ENCODE measurements at regions not wholly inside any gene's neighbourhood (a gene's known extent, or its start where the extent isn't known, plus 50 kb on each side); places are given as distances from the start of the nearest gene placed in this dataset.

DNA sequence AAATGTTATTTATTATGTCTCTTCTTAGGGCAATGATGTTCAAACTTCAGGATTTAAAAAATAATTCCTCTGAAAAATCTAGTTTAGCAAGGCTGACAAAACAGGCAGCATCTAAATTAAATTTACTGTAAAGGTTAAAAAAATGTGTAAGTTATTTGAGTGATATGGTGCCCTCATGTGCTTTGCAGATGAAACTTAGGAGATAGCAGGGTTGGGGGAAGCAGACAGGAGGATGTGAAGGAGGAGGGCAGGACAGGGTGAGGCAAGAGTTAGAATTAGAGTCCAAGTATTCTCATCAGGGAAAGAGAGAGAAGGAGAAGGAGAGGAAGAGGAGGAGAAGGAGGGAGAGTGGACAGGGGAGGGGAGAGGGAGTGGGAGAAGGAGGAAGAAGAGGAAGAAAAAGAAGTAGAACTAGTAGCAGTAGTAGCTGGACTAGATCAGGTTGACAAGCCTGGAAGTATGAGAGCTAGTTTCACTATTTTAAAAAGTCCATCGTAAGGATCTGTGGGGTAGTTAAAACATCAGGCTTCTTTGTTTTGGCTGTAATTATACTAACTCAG is 141.2 kb upstream of the SESN3 start:
- Mint-ChIP-seq H3K27me3 (ENCODE audit: low read depth) (peaks cover 20% of the 10 kb centered on the region), H3K4me3 (no peak overlapping the region), H3K9me3 (no peaks in the 10 kb centered on the region), H3K4me1 (ENCODE audit: low read depth) (no peaks in the 10 kb centered on the region), H3K27ac (no peak overlapping the region), H3K36me3 (ENCODE audit: insufficient read depth in 2 of 2) (no peaks in the 10 kb centered on the region)
- DNase-seq, result no peak
- ATAC-seq (replicated peaks in 1 of 2), result no peak

DNA sequence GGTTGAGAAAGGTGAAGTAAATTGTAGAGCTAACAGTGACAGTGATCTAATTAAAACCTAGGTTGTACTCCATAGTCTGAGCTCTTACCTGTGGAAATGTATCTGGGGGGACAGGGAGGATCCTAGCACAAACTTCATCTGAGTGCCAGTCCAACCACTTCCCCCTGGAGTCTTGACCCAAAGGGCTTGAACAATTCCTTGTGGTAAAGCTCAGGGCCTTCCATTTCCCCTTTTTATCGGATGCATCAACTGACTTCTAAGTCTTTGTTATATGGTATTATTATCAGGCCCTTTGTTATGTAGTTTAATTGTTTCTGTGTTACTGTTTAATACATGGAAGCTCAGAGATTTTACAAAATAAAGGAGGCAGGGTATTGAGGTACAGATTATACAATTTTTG is 140.2 kb upstream of the SESN3 start:
- Mint-ChIP-seq H3K27me3 (ENCODE audit: low read depth) (peaks cover 20% of the 10 kb centered on the region), H3K36me3 (ENCODE audit: insufficient read depth in 2 of 2) (no peaks in the 10 kb centered on the region), H3K9me3 (no peaks in the 10 kb centered on the region), H3K27ac (no peak overlapping the region), H3K4me3 (no peak overlapping the region), H3K4me1 (ENCODE audit: low read depth) (no peaks in the 10 kb centered on the region)
- ATAC-seq (replicated peaks in 1 of 2) (no peak), DNase-seq (no peak)

DNA sequence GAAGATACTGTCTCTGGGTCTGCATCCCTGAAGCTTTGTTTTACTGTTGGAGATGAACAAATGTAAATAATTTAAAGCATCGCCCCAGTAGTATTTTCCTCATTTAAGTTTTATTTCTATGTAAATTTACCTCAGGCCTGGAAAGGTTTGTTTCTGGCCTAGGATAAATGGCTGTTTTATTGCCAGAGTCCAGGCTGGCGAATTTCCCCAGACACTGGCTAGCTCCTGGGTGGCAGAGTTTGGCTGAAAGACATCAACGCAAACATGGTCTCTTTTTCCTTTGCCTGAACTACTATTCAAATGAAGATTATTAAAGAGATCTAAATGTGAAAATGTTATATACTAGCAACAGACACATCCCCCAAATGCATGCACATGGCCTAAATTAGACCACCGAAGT is 136.7 kb upstream of the SESN3 start:
- Mint-ChIP-seq H3K27ac (no peak overlapping the region), H3K36me3 (ENCODE audit: insufficient read depth in 2 of 2) (no peaks in the 10 kb centered on the region), H3K9me3 (no peaks in the 10 kb centered on the region), H3K4me3 (no peak overlapping the region), H3K27me3 (ENCODE audit: low read depth) (peaks cover 9% of the 10 kb centered on the region), H3K4me1 (ENCODE audit: low read depth) (no peaks in the 10 kb centered on the region)
- DNase-seq (no peak), ATAC-seq (replicated peaks in 1 of 2) (no peak)

DNA sequence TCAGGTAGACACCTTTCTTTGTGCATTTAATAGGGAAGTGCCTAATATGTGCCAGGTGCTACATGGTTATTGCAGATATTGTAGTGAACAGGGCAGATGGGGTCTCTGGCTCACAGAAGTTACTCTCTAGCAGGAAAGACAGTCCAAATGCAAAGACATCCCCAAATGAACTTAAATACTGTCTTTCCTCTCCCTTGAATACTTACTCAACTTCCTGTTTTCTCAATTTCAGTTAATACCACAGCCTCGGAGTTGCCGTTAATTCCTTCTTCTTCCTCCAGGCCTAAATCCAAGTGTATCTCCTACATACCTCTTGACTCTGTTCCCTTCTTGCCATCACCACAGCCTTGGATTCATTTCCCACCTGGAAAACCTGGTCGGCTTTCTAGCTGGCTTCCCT is 134.3 kb upstream of the SESN3 start:
- H3K27me3 Mint-ChIP-seq (ENCODE audit: low read depth), result peaks cover 6% of the 10 kb centered on the region
- no peaks in the 10 kb centered on the region for H3K36me3 Mint-ChIP-seq (ENCODE audit: insufficient read depth in 2 of 2)
- no peaks in the 10 kb centered on the region for H3K4me1 Mint-ChIP-seq (ENCODE audit: low read depth)
- DNase-seq (no peak), ATAC-seq (replicated peaks in 1 of 2) (no peak)
- no peaks in the 10 kb centered on the region for H3K9me3 Mint-ChIP-seq
- H3K27ac Mint-ChIP-seq, result no peak overlapping the region
- H3K4me3 Mint-ChIP-seq, result no peak overlapping the region

DNA sequence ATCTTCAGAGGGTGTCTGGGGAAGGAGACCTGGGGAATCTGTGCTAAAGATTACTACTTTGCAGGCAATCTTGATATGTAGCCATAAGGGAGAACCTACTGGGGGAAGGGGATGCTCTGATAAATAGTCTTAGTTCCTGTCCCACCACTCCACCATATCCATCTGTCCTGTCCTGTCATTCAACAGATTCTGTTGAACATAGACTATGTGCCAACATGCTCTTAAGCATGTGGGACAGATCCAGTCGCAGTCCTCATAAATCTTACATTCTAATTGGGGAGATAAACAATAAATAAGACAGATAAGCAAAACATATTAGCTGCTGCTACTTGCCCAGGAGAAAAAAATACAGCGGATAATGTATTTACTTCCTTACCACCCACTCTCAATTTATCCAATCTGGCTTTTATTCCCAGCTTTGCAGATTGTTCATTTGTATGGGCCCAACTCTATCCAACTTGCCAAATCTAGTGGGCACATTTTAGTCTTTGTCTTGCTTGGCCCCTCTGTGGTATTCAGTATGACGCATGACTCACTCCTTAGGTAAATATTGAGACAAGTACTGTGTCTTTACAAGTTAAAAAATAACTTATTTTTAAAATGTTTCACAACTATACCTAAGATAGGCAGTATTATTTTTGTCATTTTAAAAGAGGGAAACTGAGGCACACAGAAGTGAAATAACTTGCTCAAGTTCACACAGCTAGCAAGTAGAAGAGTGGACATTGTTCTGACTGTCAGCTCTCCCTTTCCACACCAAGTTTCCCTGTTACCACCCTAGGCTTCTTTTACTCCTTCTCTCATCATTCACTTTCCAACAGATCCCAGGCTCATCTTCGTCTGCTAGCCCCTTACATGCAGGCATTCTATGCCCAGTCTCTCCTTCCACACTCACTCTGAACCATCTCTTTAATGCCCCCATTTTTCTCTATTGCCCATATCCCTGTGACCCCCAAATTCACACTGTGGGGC is 133.6 kb upstream of the SESN3 start:
- Mint-ChIP-seq H3K4me3 (no peak overlapping the region), H3K4me1 (ENCODE audit: low read depth) (no peaks in the 10 kb centered on the region), H3K36me3 (ENCODE audit: insufficient read depth in 2 of 2) (no peaks in the 10 kb centered on the region), H3K9me3 (no peaks in the 10 kb centered on the region), H3K27me3 (ENCODE audit: low read depth) (no peaks in the 10 kb centered on the region), H3K27ac (no peak overlapping the region)
- ATAC-seq (replicated peaks in 1 of 2) (no peak), DNase-seq (no peak)

DNA sequence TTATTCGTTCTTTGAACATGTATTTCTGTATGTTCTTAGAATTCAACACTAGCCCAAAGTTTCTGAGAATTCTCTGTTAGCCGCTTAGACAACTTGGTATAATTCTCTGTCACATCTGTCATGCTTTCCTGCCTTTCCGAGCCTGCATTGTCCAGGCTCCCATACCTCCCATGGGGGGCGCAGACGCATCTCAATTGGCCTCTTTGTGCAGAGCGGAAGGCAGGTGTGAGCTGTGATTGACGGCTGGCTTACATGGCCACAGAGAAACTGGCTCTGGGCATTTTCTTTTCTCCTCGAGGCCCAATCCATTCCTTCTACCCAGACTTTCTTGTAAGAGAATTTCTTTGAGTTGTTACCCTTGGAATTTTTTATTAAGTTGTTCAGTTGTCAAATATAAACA is 132.7 kb upstream of the SESN3 start:
- Mint-ChIP-seq H3K9me3 (no peaks in the 10 kb centered on the region), H3K36me3 (ENCODE audit: insufficient read depth in 2 of 2) (no peaks in the 10 kb centered on the region), H3K27ac (no peak overlapping the region), H3K27me3 (ENCODE audit: low read depth) (no peaks in the 10 kb centered on the region), H3K4me1 (ENCODE audit: low read depth) (no peaks in the 10 kb centered on the region), H3K4me3 (no peak overlapping the region)
- ATAC-seq (replicated peaks in 1 of 2), result no peak
- no peak for DNase-seq

DNA sequence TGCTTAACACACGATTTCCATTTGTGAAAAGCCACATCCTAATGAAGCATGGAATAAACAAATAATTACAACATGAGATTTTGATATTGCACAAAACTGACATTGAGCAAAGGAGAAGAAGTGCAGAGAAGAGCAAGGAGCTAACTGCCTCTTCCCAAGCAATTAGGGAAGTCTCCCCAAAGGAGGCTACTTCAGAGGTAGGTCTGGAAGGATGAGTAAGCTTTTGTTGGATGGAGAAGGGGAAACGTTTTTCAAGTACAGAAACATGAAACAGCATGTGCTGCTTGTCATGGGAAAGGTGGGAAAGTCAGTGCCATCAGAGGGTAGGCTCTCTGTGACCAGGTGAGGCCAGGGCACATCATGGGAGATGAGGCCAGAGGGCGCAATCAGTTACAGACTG is 132.2 kb upstream of the SESN3 start:
- Mint-ChIP-seq H3K4me1 (ENCODE audit: low read depth) (no peaks in the 10 kb centered on the region), H3K9me3 (no peaks in the 10 kb centered on the region)
- ATAC-seq (replicated peaks in 1 of 2), result no peak

DNA sequence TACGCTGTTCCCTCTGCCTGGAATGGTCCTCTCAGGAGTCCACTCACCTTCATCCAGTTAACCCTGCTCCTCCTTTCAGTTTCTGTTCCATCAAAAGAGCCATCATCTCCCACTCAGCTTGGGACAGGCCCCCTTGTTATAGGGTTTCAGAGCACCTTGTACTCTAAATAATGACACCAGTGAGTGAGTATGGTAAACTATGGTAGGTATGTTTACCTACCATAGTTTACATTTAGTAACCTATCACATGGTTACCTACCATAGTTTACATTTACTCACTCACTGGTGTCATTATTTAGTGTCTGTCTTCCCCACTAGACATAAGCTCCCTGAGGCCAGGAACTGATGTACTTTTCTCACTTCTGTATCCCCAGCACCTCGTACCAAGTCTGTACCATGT is 130.2 kb upstream of the SESN3 start:
- DNase-seq (no peak), ATAC-seq (replicated peaks in 1 of 2) (no peak)
- no peaks in the 10 kb centered on the region for H3K4me1 Mint-ChIP-seq (ENCODE audit: low read depth)
- no peak overlapping the region for H3K4me3 Mint-ChIP-seq
- H3K9me3 Mint-ChIP-seq, result peaks cover 0 to 1% of the 10 kb centered on the region in 2 donors
- no peak overlapping the region for H3K27ac Mint-ChIP-seq
- no peaks in the 10 kb centered on the region for H3K36me3 Mint-ChIP-seq (ENCODE audit: insufficient read depth in 2 of 2)
- H3K27me3 Mint-ChIP-seq (ENCODE audit: low read depth), result no peaks in the 10 kb centered on the region

More for the DNA sequence above, 132.2 kb upstream of the SESN3 start:
- Mint-ChIP-seq H3K4me3 (no peak overlapping the region), H3K36me3 (ENCODE audit: insufficient read depth in 2 of 2) (no peaks in the 10 kb centered on the region), H3K27ac (no peak overlapping the region), H3K27me3 (ENCODE audit: low read depth) (no peaks in the 10 kb centered on the region)
- no peak for DNase-seq

DNA sequence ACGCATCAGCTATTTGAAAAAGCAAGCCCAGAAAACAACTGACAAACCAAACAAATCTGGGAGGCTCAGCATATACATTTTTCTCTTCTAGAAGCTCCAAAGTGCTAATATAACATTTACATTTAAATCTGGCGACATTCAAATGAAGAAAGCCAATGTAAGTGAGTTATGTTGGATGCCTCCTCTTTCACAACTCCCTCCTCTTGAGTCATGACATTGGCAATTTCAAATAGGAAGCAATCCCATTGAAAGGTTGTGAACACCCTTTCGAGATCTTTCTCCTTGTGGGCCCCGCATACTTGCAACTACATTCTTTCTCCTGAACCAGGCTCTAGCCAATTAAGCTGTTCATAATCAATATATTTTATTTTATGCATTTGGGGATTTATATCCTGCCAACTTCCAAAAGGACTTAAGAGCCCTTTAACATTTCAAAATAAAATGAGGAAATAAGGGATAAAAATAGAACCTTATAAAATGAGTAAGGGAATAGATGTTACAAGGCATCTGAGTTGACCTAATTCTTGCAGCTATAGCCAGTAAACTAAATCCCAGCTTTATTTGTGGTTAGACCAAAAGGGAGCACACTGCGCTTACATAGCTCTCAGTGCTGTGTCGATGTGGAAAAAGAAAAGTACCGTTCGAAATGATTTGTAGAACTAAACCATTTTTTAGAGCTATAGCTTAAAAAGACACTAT is 129.5 kb upstream of the SESN3 start:
- no peak overlapping the region for H3K4me3 Mint-ChIP-seq
- DNase-seq (no peak), ATAC-seq (replicated peaks in 1 of 2) (no peak)
- no peaks in the 10 kb centered on the region for H3K36me3 Mint-ChIP-seq (ENCODE audit: insufficient read depth in 2 of 2)
- peaks cover 0 to 1% of the 10 kb centered on the region in 2 donors for H3K9me3 Mint-ChIP-seq
- no peaks in the 10 kb centered on the region for H3K4me1 Mint-ChIP-seq (ENCODE audit: low read depth)
- H3K27me3 Mint-ChIP-seq (ENCODE audit: low read depth), result no peaks in the 10 kb centered on the region
- H3K27ac Mint-ChIP-seq, result no peak overlapping the region

DNA sequence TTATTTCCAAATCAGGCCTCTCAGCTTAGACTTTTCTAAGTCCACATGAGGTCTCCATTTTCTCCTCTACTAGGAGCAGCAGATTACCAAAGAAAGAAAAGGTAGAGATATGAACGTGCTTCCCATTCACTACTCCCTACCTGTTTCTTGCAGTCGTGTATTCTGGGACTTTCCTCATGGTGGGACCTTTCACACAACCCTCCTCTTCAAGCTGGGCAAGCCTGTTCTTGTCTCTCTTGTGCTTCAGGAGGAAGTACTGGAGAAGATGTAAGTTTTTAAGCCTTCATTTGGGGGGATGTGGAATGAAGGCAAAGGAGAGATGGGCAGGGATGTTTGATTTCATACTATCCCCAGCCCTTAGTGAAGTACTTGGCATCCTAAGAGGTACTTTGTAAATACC is 128.8 kb upstream of the SESN3 start:
- Mint-ChIP-seq H3K4me3 (no peak overlapping the region), H3K27me3 (ENCODE audit: low read depth) (no peaks in the 10 kb centered on the region), H3K27ac (no peak overlapping the region), H3K36me3 (ENCODE audit: insufficient read depth in 2 of 2) (no peaks in the 10 kb centered on the region), H3K9me3 (peaks cover 0 to 1% of the 10 kb centered on the region in 2 donors), H3K4me1 (ENCODE audit: low read depth) (no peaks in the 10 kb centered on the region)
- DNase-seq (no peak), ATAC-seq (replicated peaks in 1 of 2) (no peak)

DNA sequence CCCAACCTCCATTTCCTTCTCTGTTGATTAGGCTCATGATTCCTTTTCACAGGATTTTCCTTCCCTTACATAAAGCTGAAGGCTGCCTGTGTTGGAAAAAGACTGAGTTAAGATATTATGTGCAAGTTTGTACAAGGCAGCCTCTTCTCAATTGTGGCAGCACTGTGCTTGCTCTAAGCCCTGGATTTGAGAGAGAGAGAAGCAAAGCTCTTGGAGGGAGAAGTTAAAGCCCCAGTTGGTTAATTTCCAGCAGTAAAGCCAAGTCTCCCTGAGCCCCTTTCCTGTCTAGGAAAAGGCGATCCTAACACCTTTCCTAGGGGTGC is 128.3 kb upstream of the SESN3 start:
- Mint-ChIP-seq H3K27me3 (ENCODE audit: low read depth) (no peaks in the 10 kb centered on the region), H3K27ac (no peak overlapping the region), H3K4me3 (no peak overlapping the region), H3K9me3 (peaks cover 0 to 1% of the 10 kb centered on the region in 2 donors), H3K4me1 (ENCODE audit: low read depth) (no peaks in the 10 kb centered on the region), H3K36me3 (ENCODE audit: insufficient read depth in 2 of 2) (no peaks in the 10 kb centered on the region)
- DNase-seq, result no peak
- ATAC-seq (replicated peaks in 1 of 2), result no peak

DNA sequence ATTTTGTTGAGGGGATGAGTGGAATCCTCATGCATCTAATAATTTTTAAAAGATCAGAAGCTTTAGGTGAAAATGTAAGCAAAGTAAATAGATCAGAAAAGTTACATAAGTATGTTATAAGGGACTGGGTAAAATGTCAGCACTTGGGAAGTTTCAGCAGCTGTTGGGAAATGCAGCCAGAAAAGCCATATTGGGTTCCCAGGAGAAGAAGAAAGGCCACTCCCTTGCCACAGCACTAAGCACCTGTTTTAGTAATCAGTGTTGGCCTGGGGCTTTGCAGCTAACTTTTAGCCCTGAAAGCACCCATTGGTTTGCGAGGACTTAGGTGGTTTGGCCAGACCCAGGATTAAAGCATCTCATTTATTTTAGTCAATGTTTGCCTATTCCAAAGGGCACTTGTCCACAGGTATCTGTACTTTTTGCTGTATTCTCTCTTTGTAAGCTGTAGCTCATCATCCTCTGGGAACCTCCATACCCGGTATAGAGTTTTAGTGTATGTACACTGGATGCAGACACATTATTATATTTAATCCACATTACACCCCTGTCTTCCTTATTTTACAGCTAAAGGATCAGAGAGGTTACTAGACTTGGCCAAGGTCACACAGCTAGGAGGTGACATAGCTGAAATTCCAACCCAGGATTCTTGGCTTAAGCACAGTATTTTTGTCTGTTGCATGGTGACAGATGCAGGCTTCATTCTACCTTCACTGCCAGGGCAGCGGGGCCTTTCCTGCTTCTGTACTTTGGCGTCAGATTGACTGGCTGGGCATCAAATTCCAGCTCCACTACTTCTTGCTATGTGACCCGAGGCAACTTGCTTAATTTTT is 127.7 kb upstream of the SESN3 start:
- Mint-ChIP-seq H3K36me3 (ENCODE audit: insufficient read depth in 2 of 2) (no peaks in the 10 kb centered on the region), H3K9me3 (peaks cover 0 to 1% of the 10 kb centered on the region in 2 donors), H3K4me3 (no peak overlapping the region), H3K27ac (no peak overlapping the region), H3K27me3 (ENCODE audit: low read depth) (no peaks in the 10 kb centered on the region), H3K4me1 (ENCODE audit: low read depth) (no peaks in the 10 kb centered on the region)
- ATAC-seq (replicated peaks in 1 of 2) (no peak), DNase-seq (no peak)

DNA sequence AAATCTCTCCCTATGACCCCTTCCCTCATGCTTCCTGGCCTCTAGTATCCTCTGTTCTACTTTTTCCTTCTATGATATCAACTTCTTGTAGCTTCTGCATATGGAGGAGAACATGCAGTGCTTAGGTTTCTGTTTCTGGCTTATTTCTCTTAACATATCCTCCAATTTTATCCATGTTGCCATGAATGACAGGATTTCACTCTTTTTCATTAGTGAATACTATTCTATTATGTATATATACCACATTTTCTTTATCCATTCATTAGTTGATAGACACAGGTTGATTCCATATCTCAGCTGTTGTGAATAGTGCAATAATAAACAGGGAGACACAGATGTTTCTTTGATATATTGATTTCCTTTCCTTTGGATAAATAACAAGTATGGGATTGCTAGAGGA is 123.3 kb upstream of the SESN3 start:
- H3K27ac Mint-ChIP-seq, result no peak overlapping the region
- H3K36me3 Mint-ChIP-seq (ENCODE audit: insufficient read depth in 2 of 2), result peaks cover 0 to 2% of the 10 kb centered on the region in 2 donors
- DNase-seq, result no peak
- ATAC-seq (replicated peaks in 1 of 2), result no peak
- H3K4me3 Mint-ChIP-seq, result no peak overlapping the region
- H3K4me1 Mint-ChIP-seq (ENCODE audit: low read depth), result no peaks in the 10 kb centered on the region
- no peaks in the 10 kb centered on the region for H3K27me3 Mint-ChIP-seq (ENCODE audit: low read depth)
- H3K9me3 Mint-ChIP-seq, result peaks cover 2 to 4% of the 10 kb centered on the region in 2 donors
